Vagina (tissue), 2 donors: ENCODE measurements at regions not wholly inside any gene's neighbourhood (a gene's known extent, or its start where the extent isn't known, plus 50 kb on each side); places are given as distances from the start of the nearest gene placed in this dataset.

Experiments used
- POLR2A ChIP-seq, 2 donors: fragments of 450-650 bp; IDR thresholded peaks; one replicate each; pipeline ENCODE4 v1.6.1; 2017; ENCODE audit warnings: antibody characterized with exemption in 2 of 2, mild to moderate bottlenecking in 2 of 2, moderate library complexity in 2 of 2
- POLR2AphosphoS5 ChIP-seq, 2 donors: sonication (generic); formaldehyde crosslinking; IDR thresholded peaks; one replicate each; pipeline ENCODE4 v1.9.0; 2017; ENCODE audit warnings: antibody characterized with exemption in 2 of 2, mild to moderate bottlenecking in 2 of 2, low read depth in 1 of 2; ENCODE audit not compliant: insufficient read depth in 1 of 2
- TF ChIP-seq, protein P1 (sequence below), 3 experiments: fragments of 450-650 bp in 2 of 3; fragments of 200-600 bp in 1 of 3; sonication (generic) in 1 of 3; IDR thresholded peaks; one replicate each; pipeline ENCODE4 v1.5.1; 2017 to 2019; ENCODE audit warnings: antibody characterized with exemption in 3 of 3, mild to moderate bottlenecking in 2 of 3, moderate library complexity in 2 of 3

DNA sequence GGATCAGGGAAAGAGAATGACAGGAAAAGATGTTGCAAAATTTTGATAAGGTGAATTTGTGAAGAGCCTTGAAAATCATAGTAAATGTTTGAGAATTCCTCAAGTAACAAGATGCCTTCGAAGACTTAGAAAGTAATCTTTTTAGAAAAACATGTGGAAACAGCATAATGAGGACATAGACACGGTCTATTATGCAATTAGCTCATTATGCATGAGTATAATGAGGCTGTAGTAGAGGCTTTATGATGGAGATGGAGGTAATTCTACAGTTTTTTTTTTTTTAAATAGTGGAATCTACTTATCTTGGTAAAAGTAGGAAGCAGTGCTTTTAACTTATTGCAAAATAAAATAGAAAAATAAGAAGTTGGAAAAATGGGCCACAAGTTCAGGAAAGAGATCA lies 1329.1 kb upstream of the SPRY2 start:
- TF ChIP-seq POLR2A (IDR thresholded peaks at IDR 0.05) (no peak), POLR2AphosphoS5 (IDR thresholded peaks at IDR 0.05; ENCODE audit: insufficient read depth in 1 of 2, low read depth in 1 of 2) (no peak)
- TF ChIP-seq, protein P1, sequence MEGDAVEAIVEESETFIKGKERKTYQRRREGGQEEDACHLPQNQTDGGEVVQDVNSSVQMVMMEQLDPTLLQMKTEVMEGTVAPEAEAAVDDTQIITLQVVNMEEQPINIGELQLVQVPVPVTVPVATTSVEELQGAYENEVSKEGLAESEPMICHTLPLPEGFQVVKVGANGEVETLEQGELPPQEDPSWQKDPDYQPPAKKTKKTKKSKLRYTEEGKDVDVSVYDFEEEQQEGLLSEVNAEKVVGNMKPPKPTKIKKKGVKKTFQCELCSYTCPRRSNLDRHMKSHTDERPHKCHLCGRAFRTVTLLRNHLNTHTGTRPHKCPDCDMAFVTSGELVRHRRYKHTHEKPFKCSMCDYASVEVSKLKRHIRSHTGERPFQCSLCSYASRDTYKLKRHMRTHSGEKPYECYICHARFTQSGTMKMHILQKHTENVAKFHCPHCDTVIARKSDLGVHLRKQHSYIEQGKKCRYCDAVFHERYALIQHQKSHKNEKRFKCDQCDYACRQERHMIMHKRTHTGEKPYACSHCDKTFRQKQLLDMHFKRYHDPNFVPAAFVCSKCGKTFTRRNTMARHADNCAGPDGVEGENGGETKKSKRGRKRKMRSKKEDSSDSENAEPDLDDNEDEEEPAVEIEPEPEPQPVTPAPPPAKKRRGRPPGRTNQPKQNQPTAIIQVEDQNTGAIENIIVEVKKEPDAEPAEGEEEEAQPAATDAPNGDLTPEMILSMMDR (IDR thresholded peaks at IDR 0.05) = no peak
